IMR-90 (cell line): ENCODE measurements at regions not wholly inside any gene's neighbourhood (a gene's known extent, or its start where the extent isn't known, plus 50 kb on each side); places are given as distances from the start of the nearest gene placed in this dataset.

Source experiments
- ATAC-seq: fragments of 200-7000 bp; cut with Tn5 transposase; 2 replicates; pipeline ENCODE4 v1.9.1; 2020; ENCODE audit warnings: low read depth, mild to moderate bottlenecking, moderate library complexity
- BruUV-seq: library from RNA; stranded (reverse); fragments of 400-500 nt; replicated peaks from 2 replicates; lab custom pipeline; 2021; lab: Mats Ljungman, UMichigan
- CTCF ChIA-PET: fragments of 300-600 bp; formaldehyde crosslinking; extraction: SDS; loops from one replicate; lab custom pipeline; 2021; ENCODE audit warnings: antibody characterized with exemption; lab: Yijun Ruan, JAX
- POLR2A ChIA-PET: fragments of 300-600 bp; sonication (Branson Sonifier 250); formaldehyde crosslinking; loops from one replicate; lab custom pipeline; 2022; ENCODE audit warnings: antibody characterized with exemption; ENCODE audit not compliant: unreplicated experiment; lab: Charles Lee
- DNase-seq: peaks from one replicate; pipeline ENCODE4 v3.0.0; 2013
- H2AFZ ChIP-seq: replicated peaks from 2 replicates; pipeline ENCODE3; 2013; ENCODE audit warnings: low read length, mild to moderate bottlenecking; ENCODE audit not compliant: poor library complexity
- H2AK5ac ChIP-seq: 2 replicates; pipeline ENCODE4 v1.6.1; 2013; ENCODE audit warnings: low read depth, low read length, inconsistent platforms
- H2AK9ac ChIP-seq: replicated peaks from 2 replicates; pipeline ENCODE3; 2013; ENCODE audit warnings: mild to moderate bottlenecking, low read depth, low read length, moderate library complexity; ENCODE audit not compliant: poor library complexity
- H2BK120ac ChIP-seq: 2 replicates; pipeline ENCODE4 v1.6.1; 2013; ENCODE audit warnings: low read depth, low read length, inconsistent platforms
- H2BK15ac ChIP-seq: 3 replicates; pipeline ENCODE4 v1.6.1; 2013; ENCODE audit warnings: low read depth, low read length, inconsistent platforms
- H2BK20ac ChIP-seq: 2 replicates; pipeline ENCODE4 v1.6.1; 2013; ENCODE audit warnings: low read depth, mild to moderate bottlenecking, inconsistent platforms, low read length, moderate library complexity
- H2BK5ac ChIP-seq: 2 replicates; pipeline ENCODE4 v1.6.1; 2013; ENCODE audit warnings: mild to moderate bottlenecking, low read depth, low read length, inconsistent platforms; ENCODE audit not compliant: poor library complexity, severe bottlenecking
- H3K14ac ChIP-seq: replicated peaks from 2 replicates; pipeline ENCODE4 v1.6.1; 2013; ENCODE audit warnings: low read depth, low read length, inconsistent platforms
- H3K18ac ChIP-seq: 2 replicates; pipeline ENCODE4 v1.6.1; 2013; ENCODE audit warnings: low read depth, low read length, control low read depth
- H3K23ac ChIP-seq: 2 replicates; pipeline ENCODE4 v1.6.1; 2013; ENCODE audit warnings: low read depth, low read length, inconsistent platforms
- H3K27ac ChIP-seq: 2 replicates; pipeline ENCODE4 v1.5.1; 2013; ENCODE audit warnings: mild to moderate bottlenecking, control low read depth, low read length; ENCODE audit not compliant: insufficient read depth
- H3K27me3 ChIP-seq: 2 replicates; pipeline ENCODE4 v1.6.1; 2013; ENCODE audit warnings: low read length; ENCODE audit not compliant: control insufficient read depth, insufficient read depth
- H3K36me3 ChIP-seq: 2 replicates; pipeline ENCODE4 v1.6.1; 2013; ENCODE audit warnings: low read length, mixed read lengths; ENCODE audit not compliant: control insufficient read depth, insufficient read depth
- H3K4ac ChIP-seq: 2 replicates; pipeline ENCODE4 v1.6.1; 2013; ENCODE audit warnings: low read depth, low read length, inconsistent platforms
- H3K4me1 ChIP-seq: 2 replicates; pipeline ENCODE4 v1.6.1; 2013; ENCODE audit warnings: low read length, mixed read lengths; ENCODE audit not compliant: control insufficient read depth, insufficient read depth
- H3K4me2 ChIP-seq: 2 replicates; pipeline ENCODE4 v1.6.1; 2013; ENCODE audit warnings: low read depth, mild to moderate bottlenecking, control low read depth, low read length, moderate library complexity
- H3K4me3 ChIP-seq: 2 replicates; pipeline ENCODE4 v1.5.1; 2013; ENCODE audit warnings: low read depth, mild to moderate bottlenecking, control low read depth, low read length, moderate library complexity; ENCODE audit not compliant: insufficient read depth
- H3K56ac ChIP-seq: 2 replicates; pipeline ENCODE4 v1.6.1; 2013; ENCODE audit warnings: low read length, inconsistent platforms; ENCODE audit not compliant: insufficient read depth; ENCODE audit errors: extremely low read depth
- H3K79me1 ChIP-seq, 2 experiments: 2 replicates each; pipeline ENCODE4 v1.6.1; 2013; ENCODE audit warnings: low read length in 2 of 2, inconsistent platforms in 1 of 2, low read depth in 1 of 2
- H3K9ac ChIP-seq: 2 replicates; pipeline ENCODE4 v1.6.1; 2013; ENCODE audit warnings: low read depth, low read length, control low read depth
- H3K9me1 ChIP-seq: 2 replicates; pipeline ENCODE4 v1.6.1; 2013; ENCODE audit warnings: low read length, inconsistent platforms; ENCODE audit not compliant: insufficient read depth
- H3K9me3 ChIP-seq: 2 replicates; pipeline ENCODE4 v1.6.1; 2013; ENCODE audit warnings: low read length; ENCODE audit not compliant: control insufficient read depth, insufficient read depth
- H4K20me1 ChIP-seq: 2 replicates; pipeline ENCODE4 v1.6.1; 2013; ENCODE audit warnings: low read length, inconsistent platforms; ENCODE audit not compliant: insufficient read depth
- H4K5ac ChIP-seq: 2 replicates; pipeline ENCODE4 v1.6.1; 2013; ENCODE audit warnings: mild to moderate bottlenecking, low read depth, low read length, control low read depth
- H4K8ac ChIP-seq, 2 experiments: 2 replicates each; pipeline ENCODE4 v1.6.1; 2013; ENCODE audit warnings: low read depth in 2 of 2, low read length in 2 of 2, control low read depth in 1 of 2, inconsistent platforms in 1 of 2
- H4K91ac ChIP-seq: 2 replicates; pipeline ENCODE4 v1.6.1; 2013; ENCODE audit warnings: low read depth, low read length, inconsistent platforms; ENCODE audit not compliant: insufficient read depth
- CTCF ChIP-seq: conservative IDR thresholded peaks from 2 replicates; pipeline ENCODE4 v1.5.1; 2012; ENCODE audit warnings: mild to moderate bottlenecking, low read depth, low read length, improper control_type of control experiment
- FOS ChIP-seq: fragments of 150-350 bp; IDR thresholded peaks from 2 replicates; pipeline ENCODE4 v1.6.1; 2016; ENCODE audit warnings: low read depth, low read length
- MAFK ChIP-seq: IDR thresholded peaks from 2 replicates; pipeline ENCODE4 v1.6.1; 2012; ENCODE audit warnings: low read depth, low read length, improper control_type of control experiment
- SMC3 ChIP-seq: fragments of 150-350 bp; IDR thresholded peaks from 2 replicates; pipeline ENCODE4 v1.6.1; 2016; ENCODE audit warnings: low read depth, mild to moderate bottlenecking, antibody characterized with exemption, low read length, moderate library complexity
- WGBS, 2 experiments: methylation state at CpG; one replicate each; pipeline versions ENCODE4 v1.1.5 to v1.1.7; 2013; ENCODE audit warnings: missing lambda C conversion rate in 2 of 2; ENCODE audit not compliant: insufficient read length in 1 of 2; ENCODE audit errors: extremely low coverage in 2 of 2; 5-methylcytosine and 5-hydroxymethylcytosine counted together
- dilution Hi-C: fragments of 300-500 bp; cut with HindIII; formaldehyde crosslinking; loops from one replicate; pipeline ENCODE4 v1.14.3; 2018; ENCODE audit warnings: low sequenced_read_pairs; ENCODE audit not compliant: unreplicated experiment
- in situ Hi-C: fragments of 300-500 bp; cut with MboI; formaldehyde crosslinking; loops from 3 replicates; pipeline ENCODE4 v1.14.3; 2019; ENCODE audit warnings: low sequenced_read_pairs, inconsistent platforms, mixed read lengths
- intact Hi-C: fragments of 100-400 bp; cut with micrococcal nuclease; formaldehyde crosslinking; loops from 2 replicates; pipeline ENCODE4 v1.10.0; 2022
- TF ChIP-seq, protein P1 (sequence below): fragments of 150-350 bp; IDR thresholded peaks from 2 replicates; pipeline ENCODE4 v1.6.1; 2016; ENCODE audit warnings: low read depth, mild to moderate bottlenecking, low read length, moderate library complexity, borderline replicate concordance

- Histone ChIP-seq H3K4me2 (no peak overlapping the region), H3K4me3 (no peak overlapping the region), H4K8ac (no peak overlapping the region), H3K9ac (no peak overlapping the region), H3K14ac (no peak overlapping the region), H3K27me3 (no peaks in the 10 kb centered on the region; the same call in 1 of the 2 replicates), H4K91ac (no peak overlapping the region), H3K4ac (no peak overlapping the region), H2BK20ac (no peak overlapping the region), H2AK9ac (no peak overlapping the region), H2AK5ac (no peak overlapping the region), H3K4me1 (no peaks in the 10 kb centered on the region), H3K23ac (no peak overlapping the region), H3K79me1 (no peaks in the 10 kb centered on the region), H3K9me3 (no peaks in the 10 kb centered on the region), H3K9me1 (no peaks in the 10 kb centered on the region), H3K36me3 (no peaks in the 10 kb centered on the region), H2BK120ac (no peak overlapping the region), H3K56ac (no peak overlapping the region), H2AFZ (no peak overlapping the region), H2BK15ac (no peak overlapping the region), H4K5ac (no peak overlapping the region), H2BK5ac (no peak overlapping the region), H4K20me1 (no peaks in the 10 kb centered on the region), H3K27ac (no peak overlapping the region), H3K18ac (no peak overlapping the region)
- ChIA-PET CTCF (no interaction called here), POLR2A (no interaction called here)
- DNase-seq (no peak), ATAC-seq (no peak)
- TF ChIP-seq CTCF (no peak), MAFK (no peak), FOS (no peak), SMC3 (no peak)
- TF ChIP-seq, protein P1, sequence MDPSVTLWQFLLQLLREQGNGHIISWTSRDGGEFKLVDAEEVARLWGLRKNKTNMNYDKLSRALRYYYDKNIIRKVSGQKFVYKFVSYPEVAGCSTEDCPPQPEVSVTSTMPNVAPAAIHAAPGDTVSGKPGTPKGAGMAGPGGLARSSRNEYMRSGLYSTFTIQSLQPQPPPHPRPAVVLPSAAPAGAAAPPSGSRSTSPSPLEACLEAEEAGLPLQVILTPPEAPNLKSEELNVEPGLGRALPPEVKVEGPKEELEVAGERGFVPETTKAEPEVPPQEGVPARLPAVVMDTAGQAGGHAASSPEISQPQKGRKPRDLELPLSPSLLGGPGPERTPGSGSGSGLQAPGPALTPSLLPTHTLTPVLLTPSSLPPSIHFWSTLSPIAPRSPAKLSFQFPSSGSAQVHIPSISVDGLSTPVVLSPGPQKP: no peak
- no TSS peak for BruUV-seq
- no CpG with 5 or more reads among the region's 7 CpGs for WGBS, 2 experiments
- in situ Hi-C loops (no loop called here), intact Hi-C loops (no loop called here), dilution Hi-C loops (no loop called here)
Observed at GRCh38 chr2:204069804-204070203, 133.2 kb downstream of the ICOS start.
